Erythroblast (primary cell): ENCODE measurements at regions not wholly inside any gene's neighbourhood (a gene's known extent, or its start where the extent isn't known, plus 50 kb on each side); places are given as distances from the start of the nearest gene placed in this dataset.
"Not testable (repeated sequence)": the region's sequence is repeated elsewhere in the genome, so short reads cannot be mapped to it uniquely, and the experiment has no call there.

Source experiments
- GATA1 ChIP-seq: IDR thresholded peaks from 2 replicates; pipeline ENCODE4 v1.6.1; 2011; ENCODE audit warnings: low read depth, mild to moderate bottlenecking, control low read depth, low read length, moderate library complexity
- POLR2A ChIP-seq: IDR thresholded peaks from 2 replicates; pipeline ENCODE4 v1.6.1; 2011; ENCODE audit warnings: mild to moderate bottlenecking, low read length

- TF ChIP-seq POLR2A, GATA1: not testable (repeated sequence)
Measured at GRCh38 chr10:131839880-131840787, 60.7 kb upstream of the PPP2R2D start.
